ENCODE measurements at regions not wholly inside any gene's neighbourhood (a gene's known extent, or its start where the extent isn't known, plus 50 kb on each side); places are given as distances from the start of the nearest gene placed in this dataset.

GRCh38 chr7:98687111-98687751 lies 70.1 kb downstream of the NPTX2 start:
- no peak for TF ChIP-seq CTCF (conservative IDR thresholded peaks at IDR 0.05; ENCODE audit: low read depth, low read length)
- TF ChIP-seq EZH2 (IDR thresholded peaks at IDR 0.05; ENCODE audit: borderline replicate concordance, low read depth, low read length, poor library complexity, severe bottlenecking) = no peak

Measured in A673 (cell line).